CD14-positive monocyte (primary cell): ENCODE measurements at regions not wholly inside any gene's neighbourhood (a gene's known extent, or its start where the extent isn't known, plus 50 kb on each side); places are given as distances from the start of the nearest gene placed in this dataset.

ENCODE experiments used
- DNase-seq, 3 donors: peaks; one replicate each; pipeline ENCODE4 v3.0.0-alpha.2; 2011 to 2022
- H2AFZ ChIP-seq: 2 replicates; pipeline ENCODE4 v1.6.0; 2012; ENCODE audit warnings: mild to moderate bottlenecking, low read depth, low read length, inconsistent platforms; ENCODE audit not compliant: insufficient read depth, poor library complexity, severe bottlenecking
- H3K27ac ChIP-seq, 2 donors: 1 replicate in 1 of 2; 2 replicates in 1 of 2; pipeline ENCODE4 v1.5.1; 2012 to 2013; ENCODE audit warnings: low read length in 2 of 2, control low read depth in 1 of 2, inconsistent platforms in 1 of 2, low read depth in 1 of 2, mild to moderate bottlenecking in 1 of 2
- H3K27me3 ChIP-seq, 2 donors: one replicate each; pipeline versions ENCODE4 v1.6.0 to v1.6.1; 2011 to 2013; ENCODE audit warnings: low read length in 2 of 2; ENCODE audit not compliant: control insufficient read depth in 2 of 2, insufficient read depth in 2 of 2
- H3K36me3 ChIP-seq, 2 donors: replicated peaks in 1 of 2; 1 replicate in 1 of 2; 2 replicates in 1 of 2; pipeline versions ENCODE4 v1.5.1 to v1.6.1; 2012 to 2013; ENCODE audit warnings: low read length in 2 of 2, control low read depth in 1 of 2, inconsistent platforms in 1 of 2, mild to moderate bottlenecking in 1 of 2; ENCODE audit not compliant: insufficient read depth in 2 of 2, control insufficient read depth in 1 of 2
- H3K4me1 ChIP-seq, 2 donors: 1 replicate in 1 of 2; 2 replicates in 1 of 2; pipeline versions ENCODE4 v1.5.1 to v1.6.1; 2012 to 2013; ENCODE audit warnings: low read length in 2 of 2, control low read depth in 1 of 2, inconsistent platforms in 1 of 2, mild to moderate bottlenecking in 1 of 2, moderate library complexity in 1 of 2; ENCODE audit not compliant: insufficient read depth in 2 of 2, control insufficient read depth in 1 of 2
- H3K4me2 ChIP-seq: replicated peaks from 2 replicates; pipeline ENCODE3; 2012; ENCODE audit warnings: low read length, moderate library complexity, mild to moderate bottlenecking; ENCODE audit not compliant: poor library complexity, severe bottlenecking; ENCODE audit errors: extremely low read depth
- H3K4me3 ChIP-seq, 3 experiments: fragments of 200-600 bp in 1 of 3; sonication (generic) in 1 of 3; replicated peaks in 1 of 3; 1 replicate in 2 of 3; 2 replicates in 1 of 3; pipeline ENCODE4 v1.5.1; 2011 to 2013; ENCODE audit warnings: low read length in 3 of 3, mild to moderate bottlenecking in 3 of 3, control low read depth in 2 of 3, low read depth in 2 of 3, inconsistent platforms in 1 of 3, moderate library complexity in 1 of 3
- H3K79me2 ChIP-seq: 2 replicates; pipeline ENCODE4 v1.6.0; 2012; ENCODE audit warnings: mild to moderate bottlenecking, control low read depth, inconsistent platforms, low read length, moderate library complexity; ENCODE audit not compliant: insufficient read depth
- H3K9ac ChIP-seq: 2 replicates; pipeline ENCODE4 v1.6.0; 2017; ENCODE audit warnings: low read length, mild to moderate bottlenecking; ENCODE audit not compliant: insufficient read depth, poor library complexity, severe bottlenecking
- H3K9me3 ChIP-seq, 2 donors: replicated peaks in 1 of 2; 1 replicate in 1 of 2; 2 replicates in 1 of 2; pipeline versions ENCODE4 v1.5.1 to v1.6.1; 2012 to 2013; ENCODE audit warnings: low read length in 2 of 2, control low read depth in 1 of 2; ENCODE audit not compliant: control insufficient read depth in 1 of 2, insufficient read depth in 1 of 2
- H4K20me1 ChIP-seq: 2 replicates; pipeline ENCODE4 v1.6.0; 2012; ENCODE audit warnings: mild to moderate bottlenecking, low read length, control low read depth, moderate library complexity; ENCODE audit not compliant: insufficient read depth
- H3K27ac Mint-ChIP-seq, 7 donors: one replicate each; pipeline ENCODE4 v1.8.0; 2020; ENCODE audit warnings: mild to moderate bottlenecking in 7 of 7, mixed read lengths in 7 of 7, moderate library complexity in 6 of 7, inconsistent platforms in 2 of 7
- H3K27me3 Mint-ChIP-seq, 3 donors: one replicate each; pipeline ENCODE4 v1.8.0; 2021 to 2022; ENCODE audit warnings: low read depth in 3 of 3, mild to moderate bottlenecking in 3 of 3, mixed read lengths in 3 of 3, moderate library complexity in 3 of 3, inconsistent platforms in 1 of 3
- H3K36me3 Mint-ChIP-seq, 2 donors: one replicate each; pipeline ENCODE4 v1.8.0; 2020; ENCODE audit warnings: mixed read lengths in 2 of 2, inconsistent platforms in 1 of 2, mild to moderate bottlenecking in 1 of 2
- H3K4me1 Mint-ChIP-seq: one replicate; pipeline ENCODE4 v1.8.0; 2020; ENCODE audit warnings: mild to moderate bottlenecking, mixed read lengths
- H3K4me3 Mint-ChIP-seq, 2 donors: one replicate each; pipeline ENCODE4 v1.8.0; 2020; ENCODE audit warnings: mild to moderate bottlenecking in 2 of 2, mixed read lengths in 2 of 2, moderate library complexity in 1 of 2
- H3K9me3 Mint-ChIP-seq, 7 donors: one replicate each; pipeline ENCODE4 v1.8.0; 2020 to 2022; ENCODE audit warnings: mixed read lengths in 7 of 7, mild to moderate bottlenecking in 6 of 7, moderate library complexity in 6 of 7, inconsistent platforms in 2 of 7
- WGBS: methylation state at CpG from one replicate; pipeline ENCODE4 v1.1.5; 2013; ENCODE audit warnings: missing lambda C conversion rate; ENCODE audit not compliant: insufficient coverage; 5-methylcytosine and 5-hydroxymethylcytosine counted together
- intact Hi-C, 2 donors: fragments of 100-400 bp; cut with micrococcal nuclease; formaldehyde crosslinking; loops; one replicate each; pipeline versions ENCODE4 v1.15.0 to v1.15.1; 2023
- TF ChIP-seq, protein P1 (sequence below): fragments of 200-600 bp; IDR thresholded peaks from one replicate; pipeline ENCODE4 v1.8.0; 2022; ENCODE audit warnings: antibody characterized with exemption, mild to moderate bottlenecking

DNA sequence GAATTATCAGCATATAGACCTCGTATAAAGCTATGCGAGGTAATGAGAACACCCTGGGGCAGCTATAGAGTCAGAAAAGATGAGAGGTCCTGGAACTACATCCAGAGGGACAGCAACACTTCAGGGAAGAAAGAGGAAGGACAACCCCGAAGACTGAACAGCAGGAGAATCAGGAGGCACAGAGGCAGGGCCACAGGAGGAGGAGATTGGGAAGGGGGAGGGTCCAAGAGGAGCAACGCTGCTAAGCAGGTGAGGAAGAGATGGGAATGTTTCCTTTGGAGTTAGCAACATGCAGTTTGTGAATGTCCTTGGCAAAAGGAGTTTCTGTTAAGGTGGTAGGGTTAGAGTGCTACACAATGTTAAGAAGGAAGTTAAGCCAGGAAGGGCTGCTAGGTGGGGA is 79.5 kb upstream of the OLIG3 start:
- H3K4me3 ChIP-seq, result no peak overlapping the region
- peaks cover 12 to 14% of the 10 kb centered on the region in 2 donors for H3K27me3 ChIP-seq
- no peaks in the 10 kb centered on the region for H3K4me1 ChIP-seq
- no peaks in the 10 kb centered on the region for H3K36me3 ChIP-seq
- H2AFZ ChIP-seq, result no peak overlapping the region
- H3K9ac ChIP-seq, result no peak overlapping the region
- Mint-ChIP-seq H3K27me3 (peaks cover 3 to 18% (median 9%) of the 10 kb centered on the region in 3 donors), H3K9me3 (no peaks in the 10 kb centered on the region), H3K4me3 (no peak overlapping the region), H3K4me1 (no peaks in the 10 kb centered on the region), H3K27ac (peak overlapping the region in 1 of 7 donors; percentile 32), H3K36me3 (no peaks in the 10 kb centered on the region)
- H3K27ac ChIP-seq, result no peak overlapping the region
- H3K79me2 ChIP-seq, result no peaks in the 10 kb centered on the region
- no peak overlapping the region for H3K4me2 ChIP-seq
- TF ChIP-seq, protein P1, sequence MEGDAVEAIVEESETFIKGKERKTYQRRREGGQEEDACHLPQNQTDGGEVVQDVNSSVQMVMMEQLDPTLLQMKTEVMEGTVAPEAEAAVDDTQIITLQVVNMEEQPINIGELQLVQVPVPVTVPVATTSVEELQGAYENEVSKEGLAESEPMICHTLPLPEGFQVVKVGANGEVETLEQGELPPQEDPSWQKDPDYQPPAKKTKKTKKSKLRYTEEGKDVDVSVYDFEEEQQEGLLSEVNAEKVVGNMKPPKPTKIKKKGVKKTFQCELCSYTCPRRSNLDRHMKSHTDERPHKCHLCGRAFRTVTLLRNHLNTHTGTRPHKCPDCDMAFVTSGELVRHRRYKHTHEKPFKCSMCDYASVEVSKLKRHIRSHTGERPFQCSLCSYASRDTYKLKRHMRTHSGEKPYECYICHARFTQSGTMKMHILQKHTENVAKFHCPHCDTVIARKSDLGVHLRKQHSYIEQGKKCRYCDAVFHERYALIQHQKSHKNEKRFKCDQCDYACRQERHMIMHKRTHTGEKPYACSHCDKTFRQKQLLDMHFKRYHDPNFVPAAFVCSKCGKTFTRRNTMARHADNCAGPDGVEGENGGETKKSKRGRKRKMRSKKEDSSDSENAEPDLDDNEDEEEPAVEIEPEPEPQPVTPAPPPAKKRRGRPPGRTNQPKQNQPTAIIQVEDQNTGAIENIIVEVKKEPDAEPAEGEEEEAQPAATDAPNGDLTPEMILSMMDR, result no peak
- DNase-seq, result no peak
- H4K20me1 ChIP-seq, result no peaks in the 10 kb centered on the region
- 76% methylated on average over 4 of the region's 4 CpGs for WGBS
- no peaks in the 10 kb centered on the region for H3K9me3 ChIP-seq
- intact Hi-C loops, result no loop called here

DNA sequence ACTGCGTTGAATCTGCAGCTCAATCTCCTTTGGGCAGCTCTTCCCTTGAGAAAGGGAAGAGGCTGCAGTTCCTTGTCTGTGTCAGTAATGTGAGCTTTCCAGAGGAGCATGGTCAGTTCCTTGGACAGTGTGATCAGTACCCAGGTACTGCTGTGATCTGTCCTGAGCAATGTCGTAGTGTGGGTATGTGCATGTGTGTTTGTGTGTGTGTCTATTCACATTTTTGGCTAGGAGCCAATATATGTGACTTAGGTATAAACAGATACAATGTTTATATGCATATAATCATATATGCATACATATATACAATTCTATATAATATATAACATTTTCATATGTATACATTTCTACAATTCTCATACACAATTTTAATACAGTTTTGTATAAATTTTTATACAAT is 85.4 kb upstream of the OLIG3 start:
- Mint-ChIP-seq H3K36me3 (no peaks in the 10 kb centered on the region), H3K27me3 (peaks cover 0 to 10% (median under 1%) of the 10 kb centered on the region in 3 donors), H3K9me3 (peaks cover 0 to 10% (median 3%) of the 10 kb centered on the region in 7 donors), H3K4me3 (no peak overlapping the region), H3K4me1 (peaks cover 4% of the 10 kb centered on the region), H3K27ac (no peak overlapping the region)
- peaks cover 0 to 3% of the 10 kb centered on the region in 2 donors for H3K9me3 ChIP-seq
- no peak overlapping the region for H3K4me3 ChIP-seq
- H3K79me2 ChIP-seq, result no peaks in the 10 kb centered on the region
- no peaks in the 10 kb centered on the region for H3K4me1 ChIP-seq
- intact Hi-C loops, result no loop called here
- no peak overlapping the region for H3K9ac ChIP-seq
- DNase-seq, result no peak
- H3K27ac ChIP-seq, result no peak overlapping the region
- no peak overlapping the region for H2AFZ ChIP-seq
- TF ChIP-seq, protein P1, result no peak
- H4K20me1 ChIP-seq, result no peaks in the 10 kb centered on the region
- WGBS, result 69% methylated on average over 1 of the region's 2 CpGs
- no peaks in the 10 kb centered on the region for H3K36me3 ChIP-seq
- H3K27me3 ChIP-seq, result peaks cover 3 to 4% of the 10 kb centered on the region in 2 donors
- no peak overlapping the region for H3K4me2 ChIP-seq
